H1 (cell line): ENCODE measurements at regions not wholly inside any gene's neighbourhood (a gene's known extent, or its start where the extent isn't known, plus 50 kb on each side); places are given as distances from the start of the nearest gene placed in this dataset.

ENCODE experiments used
- CTCF ChIA-PET: fragments of 300-600 bp; sonication (Branson Sonifier 250); formaldehyde crosslinking; loops from one replicate; lab custom pipeline; 2021; ENCODE audit not compliant: partially characterized antibody; lab: Charles Lee
- POLR2A ChIA-PET: fragments of 300-600 bp; sonication (Branson Sonifier 250); formaldehyde crosslinking; loops from one replicate; lab custom pipeline; 2021; ENCODE audit warnings: inconsistent platforms; ENCODE audit not compliant: partially characterized antibody; lab: Charles Lee
- DNase-seq, 2 experiments: peaks; one replicate each; pipeline versions ENCODE4 v3.0.0 to v3.0.0-alpha.2; 2010 to 2022; ENCODE audit warnings: low spot score in 2 of 2, low read depth in 1 of 2, mixed read lengths in 1 of 2
- FAIRE-seq: peaks from 2 replicates; lab custom pipeline; 2011; peaks lifted over from hg19 to GRCh38; lab: Jason Lieb, UNC
- H2AFZ ChIP-seq: 2 replicates; pipeline ENCODE4 v1.8.1; 2012; ENCODE audit warnings: low read length, inconsistent platforms
- H2AK5ac ChIP-seq: 2 replicates; pipeline ENCODE4 v1.6.1; 2013; ENCODE audit warnings: low read depth, low read length
- H2BK120ac ChIP-seq: replicated peaks from 2 replicates; pipeline ENCODE3; 2013; ENCODE audit warnings: low read depth, low read length, inconsistent platforms
- H2BK12ac ChIP-seq: 2 replicates; pipeline ENCODE4 v1.6.1; 2013; ENCODE audit warnings: low read depth, low read length
- H2BK15ac ChIP-seq: 2 replicates; pipeline ENCODE4 v1.6.1; 2013; ENCODE audit warnings: low read length
- H2BK20ac ChIP-seq: 2 replicates; pipeline ENCODE4 v1.6.1; 2013; ENCODE audit warnings: low read length
- H2BK5ac ChIP-seq: 2 replicates; pipeline ENCODE4 v1.6.1; 2013; ENCODE audit warnings: low read depth, low read length
- H3K14ac ChIP-seq: 2 replicates; pipeline ENCODE4 v1.6.1; 2013; ENCODE audit warnings: inconsistent platforms; ENCODE audit not compliant: insufficient read length
- H3K18ac ChIP-seq: 2 replicates; pipeline ENCODE4 v1.6.1; 2013; ENCODE audit warnings: low read length; ENCODE audit errors: extremely low read depth
- H3K23ac ChIP-seq: 2 replicates; pipeline ENCODE4 v1.6.1; 2013; ENCODE audit warnings: inconsistent platforms; ENCODE audit not compliant: insufficient read length
- H3K23me2 ChIP-seq: 2 replicates; pipeline ENCODE4 v1.6.1; 2013; ENCODE audit warnings: low read depth, low read length
- H3K27ac ChIP-seq: 2 replicates; pipeline ENCODE4 v1.6.1; 2011; ENCODE audit warnings: low read depth, low read length, inconsistent platforms
- H3K27me3 ChIP-seq, 4 experiments: replicated peaks in 1 of 4; 1 replicate in 1 of 4; 2 replicates in 3 of 4; pipeline versions ENCODE4 v1.6.1 to v1.8.1; 2011 to 2013; ENCODE audit warnings: low read length in 3 of 4, mild to moderate bottlenecking in 3 of 4, inconsistent platforms in 2 of 4, mixed read lengths in 2 of 4, moderate library complexity in 1 of 4; ENCODE audit not compliant: control insufficient read depth in 3 of 4, insufficient read depth in 3 of 4; ENCODE audit errors: extremely low read depth in 1 of 4
- H3K36me3 ChIP-seq, 4 experiments: 2 replicates each; pipeline versions ENCODE4 v1.6.1 to v1.8.1; 2011 to 2013; ENCODE audit warnings: mild to moderate bottlenecking in 4 of 4, low read length in 3 of 4, moderate library complexity in 2 of 4, control low read depth in 1 of 4, inconsistent platforms in 1 of 4; ENCODE audit not compliant: insufficient read depth in 4 of 4, control insufficient read depth in 2 of 4
- H3K4ac ChIP-seq: replicated peaks from 2 replicates; pipeline ENCODE3; 2013; ENCODE audit warnings: low read length, low read depth, mixed read lengths, inconsistent platforms; ENCODE audit not compliant: insufficient read length
- H3K4me1 ChIP-seq, 4 experiments: replicated peaks in 1 of 4; 1 replicate in 1 of 4; 2 replicates in 3 of 4; pipeline versions ENCODE4 v1.6.1 to v1.8.1; 2011 to 2013; ENCODE audit warnings: low read length in 3 of 4, inconsistent platforms in 2 of 4, mixed read lengths in 1 of 4; ENCODE audit not compliant: insufficient read depth in 4 of 4, control insufficient read depth in 3 of 4
- H3K4me2 ChIP-seq, 2 experiments: 2 replicates each; pipeline versions ENCODE4 v1.6.1 to v1.8.1; 2011 to 2013; ENCODE audit warnings: low read depth in 2 of 2, low read length in 2 of 2, control low read depth in 1 of 2, inconsistent platforms in 1 of 2, mild to moderate bottlenecking in 1 of 2; ENCODE audit not compliant: insufficient read depth in 1 of 2
- H3K4me3 ChIP-seq, 4 experiments: fragments of 200-600, 300-600 bp in 1 of 4; sonication (generic), shearing (Covaris generic), sonication (Bioruptor Twin) in 1 of 4; 2 replicates each; pipeline versions ENCODE4 v1.5.1 to v1.8.1; 2011 to 2016; ENCODE audit warnings: low read length in 4 of 4, low read depth in 3 of 4, control low read depth in 2 of 4, inconsistent platforms in 2 of 4, mild to moderate bottlenecking in 2 of 4, mixed read lengths in 1 of 4, moderate library complexity in 1 of 4; ENCODE audit not compliant: insufficient read depth in 2 of 4; ENCODE audit errors: extremely low read depth in 1 of 4
- H3K56ac ChIP-seq: replicated peaks from 2 replicates; pipeline ENCODE3; 2013; ENCODE audit warnings: low read depth, mild to moderate bottlenecking, mixed read lengths, low read length, inconsistent platforms; ENCODE audit not compliant: insufficient read length
- H3K79me1 ChIP-seq: 2 replicates; pipeline ENCODE4 v1.6.1; 2013; ENCODE audit warnings: low read depth, low read length, control low read depth
- H3K79me2 ChIP-seq, 2 experiments: 2 replicates each; pipeline versions ENCODE4 v1.6.1 to v1.8.1; 2012 to 2013; ENCODE audit warnings: low read length in 2 of 2, mild to moderate bottlenecking in 2 of 2, inconsistent platforms in 1 of 2; ENCODE audit not compliant: insufficient read depth in 2 of 2, control insufficient read depth in 1 of 2
- H3K9ac ChIP-seq, 4 experiments: replicated peaks in 1 of 4; 1 replicate in 1 of 4; 2 replicates in 3 of 4; pipeline versions ENCODE4 v1.6.1 to v1.8.1; 2011 to 2013; ENCODE audit warnings: low read depth in 3 of 4, low read length in 3 of 4, control low read depth in 2 of 4, mild to moderate bottlenecking in 2 of 4, moderate library complexity in 2 of 4, inconsistent platforms in 1 of 4; ENCODE audit errors: extremely low read depth in 1 of 4
- H3K9me3 ChIP-seq, 2 experiments: 2 replicates each; pipeline versions ENCODE4 v1.6.1 to v1.8.1; 2012 to 2013; ENCODE audit warnings: mild to moderate bottlenecking in 2 of 2, moderate library complexity in 2 of 2, control low read depth in 1 of 2, inconsistent platforms in 1 of 2, low read depth in 1 of 2, low read length in 1 of 2, mixed read lengths in 1 of 2; ENCODE audit not compliant: insufficient read depth in 2 of 2
- H4K20me1 ChIP-seq, 2 experiments: replicated peaks in 1 of 2; 2 replicates each; pipeline versions ENCODE3 to v1.8.1; 2011 to 2013; ENCODE audit warnings: inconsistent platforms in 2 of 2, low read length in 2 of 2, mild to moderate bottlenecking in 1 of 2; ENCODE audit not compliant: insufficient read depth in 2 of 2, control insufficient read depth in 1 of 2
- H4K5ac ChIP-seq: 2 replicates; pipeline ENCODE4 v1.6.1; 2013; ENCODE audit warnings: low read length, low read depth, mixed read lengths, inconsistent platforms; ENCODE audit not compliant: insufficient read length
- H4K8ac ChIP-seq: 2 replicates; pipeline ENCODE4 v1.8.0; 2013; ENCODE audit warnings: mild to moderate bottlenecking, moderate library complexity, low read length, inconsistent platforms; ENCODE audit not compliant: insufficient read depth; ENCODE audit errors: extremely low read depth
- H4K91ac ChIP-seq: replicated peaks from 2 replicates; pipeline ENCODE3; 2013; ENCODE audit warnings: low read length, mixed read lengths, inconsistent platforms; ENCODE audit not compliant: insufficient read length
- WGBS, 2 experiments: shearing (Covaris generic) in 1 of 2; methylation state at CpG; one replicate each; pipeline versions ENCODE4 v1.1.6 to v1.1.7; 2013 to 2015; ENCODE audit warnings: low lambda C conversion rate in 2 of 2, mixed read lengths in 2 of 2, inconsistent platforms in 1 of 2, low coverage in 1 of 2, missing lambda C conversion rate in 1 of 2; ENCODE audit not compliant: insufficient replicate concordance in 2 of 2, insufficient coverage in 1 of 2, insufficient read length in 1 of 2; ENCODE audit errors: extremely low coverage in 1 of 2, missing lambda C conversion rate in 1 of 2; 5-methylcytosine and 5-hydroxymethylcytosine counted together

DNA sequence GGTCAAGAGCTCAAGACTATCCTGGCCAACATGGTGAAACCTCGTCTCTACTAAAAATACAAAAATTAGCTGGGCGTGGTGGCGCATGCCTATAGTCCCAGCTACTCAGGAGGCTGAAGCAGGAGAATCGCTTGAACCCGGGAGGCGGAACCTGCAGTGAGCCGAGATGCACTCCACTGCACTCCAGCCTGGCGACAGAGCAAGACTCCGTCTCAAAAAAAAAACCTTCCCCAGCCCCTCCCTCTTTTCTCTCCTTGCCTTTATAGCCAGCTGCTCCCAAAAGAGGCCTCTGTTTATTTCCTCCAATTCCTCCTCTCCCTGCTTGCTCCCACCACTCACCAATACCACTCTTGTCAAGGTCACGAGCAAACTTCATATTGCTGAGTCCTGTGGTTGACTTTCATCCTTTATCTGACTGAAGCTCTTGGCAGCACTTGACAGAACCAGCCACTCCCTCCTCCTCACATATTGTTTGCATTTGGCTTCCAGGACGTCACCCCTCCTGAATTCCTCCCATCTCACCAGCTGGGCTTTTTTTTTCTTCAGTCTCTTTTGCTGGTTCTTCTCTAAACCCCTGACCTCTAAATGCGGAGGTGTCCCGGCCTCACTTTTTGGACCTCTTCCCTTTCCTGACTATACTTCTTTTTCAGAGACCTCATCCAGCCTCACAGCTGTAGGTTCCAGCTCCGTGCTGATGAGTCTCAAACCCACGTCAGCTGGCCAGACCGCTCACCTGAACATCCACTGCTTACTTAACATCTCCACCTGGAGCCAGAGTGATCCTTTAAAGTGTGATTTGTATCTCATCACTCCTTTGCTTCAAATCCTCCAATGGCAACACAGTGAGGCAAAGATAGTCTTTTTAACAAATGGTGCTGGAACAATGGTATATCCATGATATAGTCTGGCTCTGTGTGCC is 84.6 kb upstream of the CAB39 start:
- Histone ChIP-seq H2BK5ac (no peak overlapping the region), H3K4me1 (no peaks in the 10 kb centered on the region), H3K79me1 (no peaks in the 10 kb centered on the region), H4K91ac (no peak overlapping the region), H3K56ac (no peak overlapping the region), H3K27me3 (no peaks in the 10 kb centered on the region), H3K9ac (no peak overlapping the region), H3K9me3 (no peaks in the 10 kb centered on the region), H3K4me2 (no peak overlapping the region), H3K27ac (no peak overlapping the region), H2BK20ac (no peak overlapping the region), H2BK12ac (no peak overlapping the region), H3K36me3 (no peaks in the 10 kb centered on the region), H4K8ac (no peak overlapping the region), H3K18ac (no peak overlapping the region), H2AK5ac (no peak overlapping the region), H2AFZ (no peak overlapping the region), H3K23me2 (no peaks in the 10 kb centered on the region), H4K5ac (no peak overlapping the region), H2BK120ac (no peak overlapping the region), H3K4me3 (no peak overlapping the region; a peak in 1 of 8 replicates), H3K23ac (no peak overlapping the region), H2BK15ac (no peak overlapping the region), H3K79me2 (no peaks in the 10 kb centered on the region), H3K14ac (no peak overlapping the region), H4K20me1 (no peaks in the 10 kb centered on the region), H3K4ac (no peak overlapping the region)
- FAIRE-seq: no peak
- ChIA-PET POLR2A (interaction anchor here (0.7 kb wide), 1 partner anchor 13 kb away, joined by 3 read pairs; no protein-coding TSS in a partner anchor), CTCF (interaction anchor here (0.8 to 2.1 kb wide), 5 partner anchors 11 to 172 kb away, joined by 3 to 5 read pairs (median 3); no protein-coding TSS in a partner anchor)
- WGBS, 2 experiments: 86% methylated on average over 14 of the region's 16 CpGs; no CpG with 5 or more reads in 1 of the 2 experiments
- no peak for DNase-seq
